Breast epithelium (tissue), 3 donors: ENCODE measurements at regions not wholly inside any gene's neighbourhood (a gene's known extent, or its start where the extent isn't known, plus 50 kb on each side); places are given as distances from the start of the nearest gene placed in this dataset.

Source experiments
- CTCF ChIP-seq, 3 donors: fragments of 450-650 bp; IDR thresholded peaks; one replicate each; pipeline ENCODE4 v1.5.1; 2016 to 2017; ENCODE audit warnings: antibody characterized with exemption in 3 of 3, mild to moderate bottlenecking in 3 of 3, moderate library complexity in 3 of 3
- POLR2A ChIP-seq: fragments of 450-650 bp; IDR thresholded peaks from one replicate; pipeline ENCODE4 v1.6.1; 2016; ENCODE audit warnings: antibody characterized with exemption, mild to moderate bottlenecking, moderate library complexity
- POLR2AphosphoS5 ChIP-seq, 3 donors: sonication (generic); formaldehyde crosslinking; IDR thresholded peaks; one replicate each; pipeline ENCODE4 v1.6.1; 2017; ENCODE audit warnings: antibody characterized with exemption in 3 of 3

- TF ChIP-seq CTCF (IDR thresholded peaks at IDR 0.05) (no peak), POLR2A (no peak), POLR2AphosphoS5 (IDR thresholded peaks at IDR 0.05) (no peak)
These were observed 74.6 kb upstream of the FAM20A start for GRCh38 chr17:68675723-68676122.
